AG04449 (cell line): ENCODE measurements at regions not wholly inside any gene's neighbourhood (a gene's known extent, or its start where the extent isn't known, plus 50 kb on each side); places are given as distances from the start of the nearest gene placed in this dataset.

Source experiments
- CTCF ChIA-PET: fragments of 350-600 bp; formaldehyde crosslinking; extraction: SDS; loops from one replicate; lab custom pipeline; 2021; ENCODE audit warnings: antibody characterized with exemption; lab: Yijun Ruan, JAX
- POLR2A ChIA-PET: fragments of 400-600, 350-600 bp; formaldehyde crosslinking; extraction: SDS; loops from one replicate; lab custom pipeline; 2020; ENCODE audit warnings: antibody characterized with exemption, inconsistent platforms; lab: Yijun Ruan, JAX
- DNase-seq: peaks from one replicate; pipeline ENCODE4 v3.0.0-alpha.2; 2010; ENCODE audit warnings: low read depth, low spot score
- H3K4me3 ChIP-seq: 2 replicates; pipeline ENCODE4 v1.5.1; 2011; ENCODE audit warnings: low read depth, mild to moderate bottlenecking, control low read depth, low read length
- CTCF ChIP-seq: IDR thresholded peaks from one replicate; pipeline ENCODE4 v1.5.1; 2011; ENCODE audit warnings: mild to moderate bottlenecking, moderate library complexity, low read length, control low read depth, inconsistent platforms; ENCODE audit not compliant: insufficient read depth; ENCODE audit errors: missing control alignments

GRCh38 chr22:49362211-49362839 is 465.3 kb downstream of the BRD1 start:
- no peak for DNase-seq
- H3K4me3 ChIP-seq: no peak overlapping the region
- CTCF ChIA-PET: no interaction called here
- POLR2A ChIA-PET: no interaction called here
- no peak for TF ChIP-seq CTCF

GRCh38 chr22:49361164-49361563 is 466.5 kb downstream of the BRD1 start:
- CTCF ChIA-PET: no interaction called here
- H3K4me3 ChIP-seq: no peak overlapping the region
- no peak for TF ChIP-seq CTCF
- POLR2A ChIA-PET: no interaction called here
- no peak for DNase-seq

DNA sequence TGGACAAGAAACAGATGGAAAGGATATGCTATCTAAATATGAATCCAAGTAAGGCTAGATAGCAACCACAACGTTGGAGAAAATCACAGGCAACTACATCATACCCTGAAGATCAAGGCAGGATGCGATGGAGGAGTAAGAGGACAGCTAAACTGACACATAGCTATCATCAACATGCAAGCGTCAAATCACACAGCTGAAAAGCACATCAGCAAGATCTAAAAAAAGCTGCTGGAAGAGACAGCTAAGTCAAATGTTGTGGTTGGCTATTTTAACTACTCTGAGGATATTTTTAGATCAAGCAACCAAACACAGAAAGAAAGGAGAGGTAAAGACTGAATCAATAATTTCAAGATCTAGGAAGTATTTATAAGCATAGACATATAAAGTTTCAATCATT is 466.9 kb downstream of the BRD1 start:
- H3K4me3 ChIP-seq: no peak overlapping the region
- CTCF ChIA-PET: no interaction called here
- POLR2A ChIA-PET: no interaction called here
- DNase-seq: no peak
- no peak for TF ChIP-seq CTCF

GRCh38 chr22:49359076-49359475 is 468.6 kb downstream of the BRD1 start:
- POLR2A ChIA-PET: no interaction called here
- H3K4me3 ChIP-seq: no peak overlapping the region
- DNase-seq: no peak
- CTCF ChIA-PET: no interaction called here
- TF ChIP-seq CTCF: no peak

DNA sequence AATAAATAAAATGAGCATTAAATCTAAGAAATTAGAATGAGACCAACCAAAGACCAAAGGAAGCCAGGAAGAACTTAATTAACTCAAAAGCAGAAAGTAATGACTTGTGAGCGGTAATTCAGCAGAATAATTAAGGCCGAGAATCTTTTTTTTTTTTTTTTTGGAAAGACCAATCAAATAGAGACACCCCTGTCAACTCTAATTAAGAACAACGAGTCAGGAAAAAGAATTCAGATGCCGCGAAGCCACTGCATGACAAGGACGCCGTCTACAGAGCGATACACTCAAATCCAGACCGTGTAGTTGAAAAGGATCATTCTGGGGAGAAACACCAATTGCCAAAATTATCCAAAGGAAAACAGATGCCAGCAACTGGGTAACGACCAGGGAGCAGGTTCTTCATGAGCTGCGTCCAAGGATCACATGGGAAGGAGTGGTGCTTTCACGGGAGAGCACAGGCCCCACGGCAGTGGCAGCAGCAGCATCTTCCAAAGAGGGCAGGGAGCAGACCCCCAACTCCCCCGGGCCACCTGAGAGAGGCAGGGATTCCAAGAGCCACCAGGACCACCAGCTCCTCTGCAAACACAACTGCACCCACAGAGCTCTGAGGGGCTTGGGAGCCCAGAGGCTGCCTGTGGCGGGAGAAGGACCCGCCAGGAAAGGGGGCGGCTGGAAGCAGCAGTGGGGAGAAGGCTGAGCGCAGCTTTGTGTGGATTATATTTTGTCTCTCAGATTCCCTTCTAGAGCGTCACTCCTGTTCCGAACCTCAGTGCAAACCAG is 469.8 kb downstream of the BRD1 start:
- TF ChIP-seq CTCF: no peak
- no peak overlapping the region for H3K4me3 ChIP-seq
- CTCF ChIA-PET: no interaction called here
- no peak for DNase-seq
- POLR2A ChIA-PET: no interaction called here

- H3K4me3 ChIP-seq: no peak overlapping the region
- no peak for DNase-seq
- no peak for TF ChIP-seq CTCF
- CTCF ChIA-PET: no interaction called here
- POLR2A ChIA-PET: no interaction called here
Measured at GRCh38 chr22:49356428-49356827, 471.2 kb downstream of the BRD1 start.
